LNCaP clone FGC (cell line): ENCODE measurements at regions not wholly inside any gene's neighbourhood (a gene's known extent, or its start where the extent isn't known, plus 50 kb on each side); places are given as distances from the start of the nearest gene placed in this dataset.
A peak's percentile ranks its signal among the peaks of the same experiment; 100 is the strongest.
"Not testable (repeated sequence)": the region's sequence is repeated elsewhere in the genome, so short reads cannot be mapped to it uniquely, and the experiment has no call there.

Source experiments
- DNase-seq: peaks from one replicate; pipeline ENCODE4 v3.0.0-alpha.2; 2011; ENCODE audit warnings: low read depth
- H3K4me3 ChIP-seq: 2 replicates; pipeline ENCODE4 v1.5.1; 2011; ENCODE audit warnings: mild to moderate bottlenecking, low read depth, low read length, control low read depth
- CTCF ChIP-seq: IDR thresholded peaks from 2 replicates; pipeline ENCODE4 v1.5.1; 2012; ENCODE audit warnings: mild to moderate bottlenecking; ENCODE audit not compliant: control insufficient read depth, insufficient read depth; ENCODE audit errors: extremely low read depth

- no peak for DNase-seq
- TF ChIP-seq CTCF, result no peak
- H3K4me3 ChIP-seq, result no peak overlapping the region
Observed at GRCh38 chr3:95341314-95341713, 1278.5 kb downstream of the NSUN3 start.

- TF ChIP-seq CTCF, result no peak
- DNase-seq, result peak; percentile 23
Observed at GRCh38 chr3:95343228-95343627, 1280.4 kb downstream of the NSUN3 start.

GRCh38 chr3:95343767-95344166 lies 1280.9 kb downstream of the NSUN3 start:
- DNase-seq, result no peak

More at GRCh38 chr3:95343228-95343627, 1280.4 kb downstream of the NSUN3 start:
- no peak overlapping the region for H3K4me3 ChIP-seq

GRCh38 chr3:95347936-95348335 lies 1285.1 kb downstream of the NSUN3 start:
- not testable (repeated sequence) for DNase-seq, H3K4me3 ChIP-seq

More at GRCh38 chr3:95343767-95344166, 1280.9 kb downstream of the NSUN3 start:
- TF ChIP-seq CTCF, result no peak
- no peak overlapping the region for H3K4me3 ChIP-seq

- no peak overlapping the region for H3K4me3 ChIP-seq
- no peak for TF ChIP-seq CTCF
Observed at GRCh38 chr3:95348879-95349278, 1286.0 kb downstream of the NSUN3 start.

GRCh38 chr3:95350049-95350448 lies 1287.2 kb downstream of the NSUN3 start:
- no peak overlapping the region for H3K4me3 ChIP-seq
- DNase-seq, result no peak
- no peak for TF ChIP-seq CTCF

More at GRCh38 chr3:95348879-95349278, 1286.0 kb downstream of the NSUN3 start:
- DNase-seq, result no peak

- H3K4me3 ChIP-seq, result no peak overlapping the region
- no peak for DNase-seq
- no peak for TF ChIP-seq CTCF
Observed at GRCh38 chr3:95351158-95351557, 1288.3 kb downstream of the NSUN3 start.

- DNase-seq, result no peak
- no peak for TF ChIP-seq CTCF
- H3K4me3 ChIP-seq, result no peak overlapping the region
Observed at GRCh38 chr3:95352471-95352870, 1289.6 kb downstream of the NSUN3 start.
